Keratinocyte (primary cell): ENCODE measurements at regions not wholly inside any gene's neighbourhood (a gene's known extent, or its start where the extent isn't known, plus 50 kb on each side); places are given as distances from the start of the nearest gene placed in this dataset.

Experiments used
- CTCF ChIP-seq, 3 experiments: IDR thresholded peaks in 1 of 3; conservative IDR thresholded peaks in 1 of 3; optimal IDR thresholded peaks in 1 of 3; 2 replicates in 2 of 3; 3 replicates in 1 of 3; pipeline versions ENCODE3 to v1.5.1; 2011; ENCODE audit warnings: low read length in 3 of 3, mild to moderate bottlenecking in 3 of 3, moderate library complexity in 2 of 3, control low read depth in 1 of 3, inconsistent platforms in 1 of 3; ENCODE audit not compliant: insufficient read depth in 2 of 3; ENCODE audit errors: extremely low read depth in 1 of 3
- EZH2 ChIP-seq: IDR thresholded peaks from one replicate; pipeline ENCODE4 v1.6.1; 2012; ENCODE audit warnings: inconsistent platforms, mild to moderate bottlenecking, low read length, moderate library complexity

GRCh38 chr19:31118986-31119385 lies 230.2 kb downstream of the TSHZ3 start:
- TF ChIP-seq CTCF (optimal IDR thresholded peaks at IDR 0.05 in 1 of 3, IDR thresholded peaks at IDR 0.05 in 1 of 3, conservative IDR thresholded peaks at IDR 0.05 in 1 of 3; ENCODE audit: extremely low read depth in 1 of 3, insufficient read depth in 2 of 3, low read length in 3 of 3) (no peak), EZH2 (no peak)
